ENCODE measurements at regions not wholly inside any gene's neighbourhood (a gene's known extent, or its start where the extent isn't known, plus 50 kb on each side); places are given as distances from the start of the nearest gene placed in this dataset.

DNA sequence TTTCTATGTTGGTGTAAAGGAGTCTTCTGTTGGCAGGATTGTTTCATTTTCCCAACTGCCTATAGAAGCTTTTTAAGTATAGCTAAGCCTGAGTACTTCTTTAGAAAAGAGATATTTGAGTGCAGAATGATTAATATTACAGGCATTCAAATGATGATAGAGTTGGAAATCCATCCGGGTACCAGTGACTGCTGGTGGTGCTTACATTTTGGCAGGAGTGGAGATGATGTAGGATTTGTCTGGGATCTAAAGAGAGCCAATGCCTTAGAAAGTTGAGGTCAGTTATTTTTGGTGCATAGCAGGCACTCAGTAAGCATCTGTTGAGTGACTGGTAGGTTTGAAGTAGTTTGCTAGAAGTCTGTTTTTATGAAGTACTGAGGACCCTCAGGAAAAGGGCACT, 433.5 kb downstream of the DMAC1 start:
- DNase-seq (ENCODE audit: low spot score): no peak
- Histone ChIP-seq H3K4me3 (no peak overlapping the region), H3K27ac (no peak overlapping the region)
- TF ChIP-seq, protein P1, sequence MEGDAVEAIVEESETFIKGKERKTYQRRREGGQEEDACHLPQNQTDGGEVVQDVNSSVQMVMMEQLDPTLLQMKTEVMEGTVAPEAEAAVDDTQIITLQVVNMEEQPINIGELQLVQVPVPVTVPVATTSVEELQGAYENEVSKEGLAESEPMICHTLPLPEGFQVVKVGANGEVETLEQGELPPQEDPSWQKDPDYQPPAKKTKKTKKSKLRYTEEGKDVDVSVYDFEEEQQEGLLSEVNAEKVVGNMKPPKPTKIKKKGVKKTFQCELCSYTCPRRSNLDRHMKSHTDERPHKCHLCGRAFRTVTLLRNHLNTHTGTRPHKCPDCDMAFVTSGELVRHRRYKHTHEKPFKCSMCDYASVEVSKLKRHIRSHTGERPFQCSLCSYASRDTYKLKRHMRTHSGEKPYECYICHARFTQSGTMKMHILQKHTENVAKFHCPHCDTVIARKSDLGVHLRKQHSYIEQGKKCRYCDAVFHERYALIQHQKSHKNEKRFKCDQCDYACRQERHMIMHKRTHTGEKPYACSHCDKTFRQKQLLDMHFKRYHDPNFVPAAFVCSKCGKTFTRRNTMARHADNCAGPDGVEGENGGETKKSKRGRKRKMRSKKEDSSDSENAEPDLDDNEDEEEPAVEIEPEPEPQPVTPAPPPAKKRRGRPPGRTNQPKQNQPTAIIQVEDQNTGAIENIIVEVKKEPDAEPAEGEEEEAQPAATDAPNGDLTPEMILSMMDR (IDR thresholded peaks at IDR 0.05): no peak

DNA sequence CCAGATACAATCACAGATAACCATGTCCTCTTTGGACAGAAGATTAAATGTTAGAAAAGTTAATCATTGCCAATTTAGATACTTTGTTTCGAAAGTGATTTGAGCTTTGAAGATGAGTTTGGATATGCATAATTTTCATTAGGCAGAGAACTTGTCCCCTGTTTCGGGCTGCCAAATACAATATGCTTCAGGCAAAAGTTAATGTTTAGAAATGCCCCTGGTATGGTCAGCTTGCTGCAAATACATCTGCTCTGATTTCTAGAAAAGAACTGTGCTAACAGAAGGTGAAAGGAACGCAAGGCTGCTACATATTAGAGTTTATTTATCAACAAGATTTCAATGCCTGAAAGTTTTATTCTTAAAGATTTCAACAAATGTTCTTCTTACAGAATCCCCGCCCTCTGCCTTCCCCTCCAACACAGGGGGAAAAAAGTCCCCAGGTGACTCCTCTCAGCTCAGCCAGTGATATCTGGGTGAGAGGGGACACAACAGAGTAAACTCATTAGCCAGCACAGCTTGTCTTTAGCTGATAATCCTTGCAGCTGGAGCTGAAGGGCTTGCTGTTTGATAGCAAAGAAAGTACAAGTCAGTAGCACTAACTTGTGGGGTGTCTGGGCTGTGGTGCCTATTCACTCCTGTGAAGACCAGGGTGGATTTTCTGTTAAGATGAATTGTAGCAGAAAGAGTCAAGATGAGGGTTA, 435.7 kb downstream of the DMAC1 start:
- DNase-seq (ENCODE audit: low spot score): no peak
- H3K27ac ChIP-seq: no peak overlapping the region

DNA sequence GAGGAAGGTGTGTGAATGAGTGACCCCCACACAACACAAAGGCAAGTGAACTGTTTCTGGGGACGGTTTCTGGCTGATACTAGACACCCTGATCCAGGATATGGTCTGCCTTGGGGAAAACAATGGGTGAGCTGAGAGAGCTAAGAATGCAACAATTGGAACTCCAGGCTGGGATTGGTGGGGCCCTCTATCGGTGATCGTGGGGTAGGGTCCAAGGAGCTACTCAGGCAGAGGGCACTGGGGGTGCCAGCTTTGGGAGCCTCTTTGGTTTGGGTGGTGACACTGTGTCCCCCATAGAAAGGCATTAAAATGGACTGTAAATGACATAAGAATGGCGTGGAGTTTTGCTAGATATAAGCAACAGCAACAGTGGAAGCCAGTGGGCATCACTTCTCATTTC, 439.1 kb downstream of the DMAC1 start:
- TF ChIP-seq, protein P1 (IDR thresholded peaks at IDR 0.05): no peak
- DNase-seq (ENCODE audit: low spot score): no peak
- no peak overlapping the region for H3K27ac ChIP-seq
- H3K4me3 ChIP-seq: no peak overlapping the region

More for the DNA sequence above, 435.7 kb downstream of the DMAC1 start:
- TF ChIP-seq, protein P1 (IDR thresholded peaks at IDR 0.05): no peak
- no peak overlapping the region for H3K4me3 ChIP-seq

DNA sequence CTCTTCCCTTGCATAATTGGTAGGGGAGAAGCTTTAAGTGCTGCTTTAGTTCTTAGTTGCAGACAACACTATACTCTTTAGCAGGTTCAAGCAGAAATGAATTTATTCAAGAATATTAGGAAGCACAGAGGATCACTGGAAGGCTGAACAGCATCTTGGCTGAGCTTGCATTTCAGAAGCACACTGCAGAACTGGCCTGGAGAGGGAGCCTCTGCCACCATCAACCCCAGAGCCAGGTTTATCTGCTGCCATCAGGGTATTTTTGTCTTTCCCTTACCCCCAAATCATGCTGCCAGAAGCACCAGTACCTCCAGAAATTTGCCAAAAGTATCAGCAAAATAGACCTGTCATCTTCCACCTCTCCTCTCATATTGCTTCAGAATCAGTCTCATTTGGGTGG, 440.7 kb downstream of the DMAC1 start:
- DNase-seq (ENCODE audit: low spot score): no peak
- Histone ChIP-seq H3K4me3 (no peak overlapping the region), H3K27ac (no peak overlapping the region)
- TF ChIP-seq, protein P1 (IDR thresholded peaks at IDR 0.05): no peak

DNA sequence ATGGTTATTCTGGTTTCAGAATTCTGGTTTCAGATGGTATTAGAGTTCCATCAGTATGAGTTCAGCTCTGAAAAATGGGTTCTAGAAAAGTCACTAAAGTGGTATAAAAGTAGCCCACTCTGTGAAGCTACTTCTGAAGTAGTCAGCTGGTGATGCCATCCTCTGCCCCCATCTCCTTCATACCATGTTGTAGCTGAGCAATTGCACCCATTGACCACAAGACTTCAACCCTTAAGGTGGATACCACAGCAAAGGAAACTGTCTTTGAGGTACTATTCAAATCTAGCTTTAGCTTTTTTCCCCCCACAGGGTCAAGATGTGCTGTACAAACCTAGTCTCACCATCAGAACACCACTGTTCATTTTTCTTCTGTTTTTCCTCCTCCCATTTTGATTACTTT, 444.9 kb downstream of the DMAC1 start:
- TF ChIP-seq, protein P1 (IDR thresholded peaks at IDR 0.05): no peak
- H3K27ac ChIP-seq: no peak overlapping the region
- H3K4me3 ChIP-seq: no peak overlapping the region
- no peak for DNase-seq (ENCODE audit: low spot score)

DNA sequence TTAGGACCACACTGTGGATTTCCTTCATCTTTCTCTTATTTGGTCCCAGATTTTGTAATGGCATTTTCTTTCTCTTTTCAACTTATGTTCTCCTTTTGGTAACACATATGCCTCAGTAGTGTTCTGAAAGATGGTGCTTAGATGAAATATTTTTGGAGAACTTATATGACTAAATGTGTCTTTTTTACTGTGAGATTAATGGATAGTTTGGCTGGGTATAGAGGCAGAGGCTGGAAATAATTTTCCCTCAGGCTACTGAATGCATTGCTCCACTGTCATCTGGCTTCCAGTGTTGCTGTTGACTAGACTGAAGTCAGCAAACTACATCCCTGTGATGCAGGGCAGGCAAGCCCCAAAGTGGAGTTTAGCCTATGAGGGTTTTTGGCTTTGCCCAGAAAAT, 450.9 kb downstream of the DMAC1 start:
- TF ChIP-seq, protein P1 (IDR thresholded peaks at IDR 0.05): no peak
- Histone ChIP-seq H3K27ac (no peak overlapping the region), H3K4me3 (no peak overlapping the region)
- no peak for DNase-seq (ENCODE audit: low spot score)

DNA sequence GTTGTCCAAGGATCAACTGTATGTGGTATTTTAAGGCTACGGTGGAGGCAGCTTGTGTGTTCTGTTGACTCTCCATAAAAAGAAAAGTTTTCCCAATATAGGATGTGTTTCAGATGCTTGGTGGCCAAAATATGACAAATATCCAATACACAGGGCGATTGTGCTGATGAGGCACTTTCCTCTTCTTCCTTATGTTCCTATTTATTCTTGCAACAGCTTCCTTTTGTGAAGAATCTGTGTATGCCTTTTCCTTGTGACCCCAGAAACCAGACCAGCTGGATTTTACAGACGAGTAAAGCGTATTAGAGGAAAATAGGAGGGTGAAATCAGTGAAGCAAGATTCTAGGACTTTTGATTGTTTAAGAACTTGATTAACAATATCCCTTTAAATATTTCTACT, 452.0 kb downstream of the DMAC1 start:
- TF ChIP-seq, protein P1 (IDR thresholded peaks at IDR 0.05): no peak
- H3K27ac ChIP-seq: no peak overlapping the region
- DNase-seq (ENCODE audit: low spot score): no peak
- H3K4me3 ChIP-seq: no peak overlapping the region

Data from coronary artery (tissue), 2 donors.